ENCODE measurements at regions not wholly inside any gene's neighbourhood (a gene's known extent, or its start where the extent isn't known, plus 50 kb on each side); places are given as distances from the start of the nearest gene placed in this dataset.
A peak's percentile ranks its signal among the peaks of the same experiment; 100 is the strongest.
"Not testable (repeated sequence)": the region's sequence is repeated elsewhere in the genome, so short reads cannot be mapped to it uniquely, and the experiment has no call there.

DNA sequence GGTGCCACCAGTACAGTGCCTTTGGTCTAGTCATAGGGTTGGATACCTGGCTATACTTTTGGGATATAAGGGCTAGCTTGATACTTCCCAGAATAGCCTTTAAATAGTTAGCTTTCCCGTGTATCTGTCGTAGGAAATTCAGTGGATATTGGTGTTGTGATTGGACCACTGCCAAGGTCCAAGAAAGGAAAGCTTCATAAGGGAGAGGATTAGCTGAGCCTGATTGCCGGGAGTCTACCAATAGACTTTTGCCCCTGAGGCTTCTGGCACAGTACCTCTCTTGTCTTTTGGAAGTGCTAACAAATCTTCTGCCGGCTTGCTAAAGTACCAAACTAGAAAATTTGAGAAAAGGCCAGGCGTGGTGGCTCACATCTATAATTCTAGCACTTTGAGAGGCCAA, 61.1 kb upstream of the XIST start:
- TF ChIP-seq, protein P1, sequence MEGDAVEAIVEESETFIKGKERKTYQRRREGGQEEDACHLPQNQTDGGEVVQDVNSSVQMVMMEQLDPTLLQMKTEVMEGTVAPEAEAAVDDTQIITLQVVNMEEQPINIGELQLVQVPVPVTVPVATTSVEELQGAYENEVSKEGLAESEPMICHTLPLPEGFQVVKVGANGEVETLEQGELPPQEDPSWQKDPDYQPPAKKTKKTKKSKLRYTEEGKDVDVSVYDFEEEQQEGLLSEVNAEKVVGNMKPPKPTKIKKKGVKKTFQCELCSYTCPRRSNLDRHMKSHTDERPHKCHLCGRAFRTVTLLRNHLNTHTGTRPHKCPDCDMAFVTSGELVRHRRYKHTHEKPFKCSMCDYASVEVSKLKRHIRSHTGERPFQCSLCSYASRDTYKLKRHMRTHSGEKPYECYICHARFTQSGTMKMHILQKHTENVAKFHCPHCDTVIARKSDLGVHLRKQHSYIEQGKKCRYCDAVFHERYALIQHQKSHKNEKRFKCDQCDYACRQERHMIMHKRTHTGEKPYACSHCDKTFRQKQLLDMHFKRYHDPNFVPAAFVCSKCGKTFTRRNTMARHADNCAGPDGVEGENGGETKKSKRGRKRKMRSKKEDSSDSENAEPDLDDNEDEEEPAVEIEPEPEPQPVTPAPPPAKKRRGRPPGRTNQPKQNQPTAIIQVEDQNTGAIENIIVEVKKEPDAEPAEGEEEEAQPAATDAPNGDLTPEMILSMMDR (IDR thresholded peaks at IDR 0.05; ENCODE audit: low read depth, low read length): no peak
- DNase-seq (ENCODE audit: low read depth in 1 of 2, low spot score in 1 of 2): peak in 1 of 2 donors; percentile 77

DNA sequence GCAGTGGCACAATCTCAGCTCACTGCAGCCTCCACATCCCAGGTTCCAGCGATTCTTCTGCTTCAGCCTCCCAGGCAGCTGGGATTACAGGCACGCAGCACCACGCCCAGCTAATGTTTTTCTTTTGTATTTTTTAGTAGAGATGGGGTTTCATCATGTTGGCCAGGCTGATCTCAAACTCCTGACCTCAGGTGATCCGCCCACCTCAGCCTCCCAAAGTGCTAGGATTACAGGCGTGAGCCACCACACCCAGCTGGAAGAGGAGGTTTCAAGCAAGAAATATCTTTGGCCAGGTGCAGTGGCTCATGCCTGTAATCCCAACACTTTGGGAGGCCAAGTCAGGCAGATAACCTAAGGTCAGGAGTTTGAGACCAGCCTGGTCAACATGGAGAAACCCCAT, 59.4 kb upstream of the XIST start:
- not testable (repeated sequence) for H3K36me3 ChIP-seq; H3K27me3 ChIP-seq; H3K27ac ChIP-seq; H3K4me1 ChIP-seq (ENCODE audit: low read depth); H3K9me3 ChIP-seq (ENCODE audit: low read depth); H3K4me3 ChIP-seq; DNase-seq (ENCODE audit: low read depth in 1 of 2, low spot score in 1 of 2)

More for the DNA sequence above, 61.1 kb upstream of the XIST start:
- no peaks in the 10 kb centered on the region for H3K36me3 ChIP-seq
- H3K27me3 ChIP-seq: no peaks in the 10 kb centered on the region
- H3K27ac ChIP-seq: no peak overlapping the region
- no peak overlapping the region for H3K4me3 ChIP-seq
- H3K4me1 ChIP-seq (ENCODE audit: low read depth): peaks cover 19% of the 10 kb centered on the region
- H3K9me3 ChIP-seq (ENCODE audit: low read depth): no peaks in the 10 kb centered on the region

DNA sequence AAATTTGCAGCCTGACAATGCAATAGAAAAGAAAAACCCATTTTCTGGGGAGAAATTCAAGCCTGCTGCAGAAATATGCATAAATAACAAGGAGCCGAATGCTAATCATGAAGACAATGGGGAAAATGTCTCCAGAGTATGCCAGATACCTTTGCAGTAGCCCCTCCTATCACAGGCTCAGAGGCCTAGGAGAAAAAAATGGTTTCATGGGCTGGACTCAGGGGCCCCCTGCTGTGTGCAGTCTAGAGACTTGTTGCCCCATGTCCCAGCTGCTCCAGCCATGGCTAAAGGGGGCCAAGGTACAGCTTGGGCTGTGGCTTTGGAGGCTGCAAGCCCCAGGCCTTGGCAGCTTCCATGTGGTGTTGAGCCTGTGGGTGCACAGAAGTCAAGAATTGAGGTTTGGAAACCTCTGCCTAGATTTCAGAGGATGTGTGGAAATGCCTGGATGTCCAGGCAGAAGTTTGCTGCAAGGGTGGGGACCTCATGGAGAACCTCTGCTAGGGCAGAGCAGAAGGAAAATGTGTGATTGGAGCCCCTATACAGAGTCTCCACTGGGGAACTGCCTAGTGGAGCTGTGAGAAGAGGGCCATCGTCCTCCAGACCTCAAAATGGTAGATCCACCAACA, 53.3 kb upstream of the XIST start:
- not testable (repeated sequence) for H3K36me3 ChIP-seq; H3K9me3 ChIP-seq (ENCODE audit: low read depth); H3K4me3 ChIP-seq; H3K27ac ChIP-seq; H3K27me3 ChIP-seq; H3K4me1 ChIP-seq (ENCODE audit: low read depth); DNase-seq (ENCODE audit: low read depth in 1 of 2, low spot score in 1 of 2)

DNA sequence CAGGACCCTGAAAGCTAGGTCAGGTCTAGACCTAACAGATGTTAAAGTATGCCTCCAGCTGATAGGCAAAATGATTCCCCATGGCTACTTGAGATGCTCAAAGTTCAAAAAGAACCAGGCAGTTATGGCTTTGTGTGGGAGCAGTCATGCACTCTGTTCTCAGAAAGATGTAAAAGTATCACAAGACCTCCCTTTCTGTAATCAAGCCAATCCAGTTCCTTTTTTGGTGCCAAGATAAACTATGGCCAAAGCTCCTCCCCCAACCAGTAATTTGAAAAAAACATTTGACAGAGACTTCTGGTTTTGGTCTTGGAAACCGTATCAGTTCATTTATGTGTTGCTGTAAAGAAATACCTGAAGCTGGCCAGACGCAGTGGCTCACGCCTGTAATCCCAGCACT, 51.4 kb upstream of the XIST start:
- H3K27me3 ChIP-seq: no peaks in the 10 kb centered on the region
- no peaks in the 10 kb centered on the region for H3K9me3 ChIP-seq (ENCODE audit: low read depth)
- no peaks in the 10 kb centered on the region for H3K36me3 ChIP-seq
- TF ChIP-seq, protein P1 (IDR thresholded peaks at IDR 0.05; ENCODE audit: low read depth, low read length): no peak
- H3K4me1 ChIP-seq (ENCODE audit: low read depth): no peaks in the 10 kb centered on the region
- H3K4me3 ChIP-seq: no peak overlapping the region
- peak in 1 of 2 donors; percentile 81 for DNase-seq (ENCODE audit: low read depth in 1 of 2, low spot score in 1 of 2)
- no peak overlapping the region for H3K27ac ChIP-seq
